ENCODE measurements at regions not wholly inside any gene's neighbourhood (a gene's known extent, or its start where the extent isn't known, plus 50 kb on each side); places are given as distances from the start of the nearest gene placed in this dataset.

DNA sequence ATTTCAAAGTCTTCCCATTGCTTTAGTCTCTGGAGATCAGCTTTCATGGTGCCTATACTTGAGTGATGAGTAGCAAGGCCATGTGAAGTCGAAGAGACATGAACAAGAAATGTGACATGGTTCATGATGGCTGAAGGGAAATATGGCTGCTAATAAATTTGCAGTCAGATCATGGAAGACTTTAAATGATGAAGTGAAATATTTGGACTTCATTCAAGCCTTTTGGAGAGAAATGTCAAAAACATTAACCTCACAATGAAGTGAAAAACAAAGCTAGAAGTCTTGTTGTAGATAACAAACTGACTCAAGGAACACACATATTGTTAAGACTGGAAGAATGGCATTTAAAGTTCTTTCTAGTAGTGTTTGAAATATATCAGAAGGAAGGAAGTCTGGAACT lies 120.3 kb upstream of the CCDC54 start:
- no peak for DNase-seq (ENCODE audit: low read depth in 2 of 2)

DNA sequence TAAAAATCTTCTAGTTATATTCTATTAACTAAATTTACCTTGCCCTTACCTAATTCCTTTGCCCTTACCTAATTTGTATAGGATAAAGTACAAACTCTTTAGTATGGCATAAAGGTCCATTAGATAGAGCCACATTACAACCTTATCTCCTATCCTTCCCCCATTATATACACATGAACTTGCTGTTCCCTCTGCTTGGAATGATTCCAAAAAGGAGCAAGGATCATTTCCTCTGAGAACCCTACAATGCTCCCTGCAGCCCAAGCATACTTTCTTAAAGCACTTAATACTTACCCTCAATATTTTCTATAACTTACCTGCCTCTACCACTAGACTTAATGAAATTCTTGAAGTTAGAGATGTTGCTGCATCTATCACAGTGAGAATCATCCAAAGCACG lies 118.9 kb upstream of the CCDC54 start:
- no peak for DNase-seq (ENCODE audit: low read depth in 2 of 2)

DNA sequence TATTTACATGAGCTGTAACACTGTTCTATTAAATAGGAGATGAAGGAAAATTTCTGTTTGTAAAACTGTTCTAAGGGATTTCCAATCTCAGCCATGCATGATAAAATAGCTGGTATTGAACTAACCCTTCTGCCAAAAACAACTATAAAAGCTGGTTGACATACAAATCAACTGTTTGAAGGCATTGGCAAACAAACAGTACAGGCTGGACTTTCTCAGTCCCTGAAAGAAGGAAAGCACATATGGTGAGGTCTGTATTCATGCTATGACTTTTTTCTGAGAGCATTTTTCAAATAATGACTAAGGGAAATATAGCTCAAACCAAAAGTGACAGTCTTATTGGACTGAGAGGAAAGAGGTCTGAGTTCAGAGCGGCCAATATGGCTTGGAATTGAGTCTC lies 117.0 kb upstream of the CCDC54 start:
- no peak for DNase-seq (ENCODE audit: low read depth in 2 of 2)

DNA sequence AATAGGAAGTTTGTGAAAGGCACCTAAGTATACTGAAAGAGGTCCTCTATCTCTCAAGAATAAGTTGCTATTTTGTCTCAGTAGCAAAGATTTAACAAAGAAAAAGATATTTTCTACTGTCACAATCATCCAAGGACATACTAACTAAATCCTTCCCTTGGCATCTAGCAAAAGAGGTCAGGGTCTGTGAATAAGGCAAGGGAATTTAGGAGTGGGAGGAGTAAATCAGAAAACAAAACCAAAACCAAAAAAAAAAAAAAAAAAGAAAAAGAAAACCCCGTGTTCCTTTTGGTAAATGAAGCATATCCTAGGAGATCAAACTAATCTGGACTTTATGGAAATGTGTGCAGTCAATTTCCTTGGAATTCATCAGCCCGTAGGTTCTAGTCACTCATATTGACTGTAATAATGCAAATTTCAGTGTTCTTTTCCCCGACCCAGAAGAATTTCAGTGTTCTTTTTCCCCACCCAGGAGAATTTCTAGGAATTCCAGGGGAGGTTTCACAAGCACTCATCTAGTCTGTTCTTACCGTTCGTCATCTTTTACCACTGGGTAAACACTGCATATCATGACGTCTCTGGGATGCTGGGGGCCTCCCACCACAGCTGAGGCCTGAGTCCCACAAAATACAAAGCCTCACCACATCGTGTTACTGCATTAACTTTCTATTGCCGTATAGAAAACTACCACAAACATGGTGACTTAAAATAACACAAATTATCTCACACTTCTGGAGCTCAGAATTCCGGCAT lies 113.8 kb upstream of the CCDC54 start:
- DNase-seq (ENCODE audit: low read depth in 2 of 2) = no peak

- no peak for DNase-seq (ENCODE audit: low read depth in 2 of 2)
These were observed 112.4 kb upstream of the CCDC54 start for GRCh38 chr3:107264888-107265287.

- no peak for DNase-seq (ENCODE audit: low read depth in 2 of 2)
These were observed 111.7 kb upstream of the CCDC54 start for GRCh38 chr3:107265526-107265925.

GRCh38 chr3:107268469-107268868 lies 108.8 kb upstream of the CCDC54 start:
- no peak for DNase-seq (ENCODE audit: low read depth in 2 of 2)

DNA sequence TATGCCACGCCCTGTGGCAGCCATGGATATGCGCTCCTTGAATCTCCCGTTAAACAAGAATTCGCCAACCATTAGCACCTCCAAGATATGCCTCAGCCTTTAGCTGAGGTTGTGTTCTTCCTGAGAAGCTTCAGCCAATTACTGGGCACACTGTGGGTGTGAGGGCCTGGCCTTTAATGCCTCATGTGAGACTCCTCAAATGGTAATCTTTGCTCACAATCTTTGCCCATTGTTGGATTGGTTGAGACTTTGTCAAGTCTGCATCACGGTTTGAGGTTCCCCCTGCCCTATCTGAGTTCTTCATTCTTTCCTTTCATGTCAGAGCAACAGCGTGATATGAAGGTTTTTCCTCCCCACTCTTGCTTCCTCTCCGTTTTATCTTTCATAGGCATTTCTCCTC lies 108.1 kb upstream of the CCDC54 start:
- DNase-seq (ENCODE audit: low read depth in 2 of 2) = no peak

DNA sequence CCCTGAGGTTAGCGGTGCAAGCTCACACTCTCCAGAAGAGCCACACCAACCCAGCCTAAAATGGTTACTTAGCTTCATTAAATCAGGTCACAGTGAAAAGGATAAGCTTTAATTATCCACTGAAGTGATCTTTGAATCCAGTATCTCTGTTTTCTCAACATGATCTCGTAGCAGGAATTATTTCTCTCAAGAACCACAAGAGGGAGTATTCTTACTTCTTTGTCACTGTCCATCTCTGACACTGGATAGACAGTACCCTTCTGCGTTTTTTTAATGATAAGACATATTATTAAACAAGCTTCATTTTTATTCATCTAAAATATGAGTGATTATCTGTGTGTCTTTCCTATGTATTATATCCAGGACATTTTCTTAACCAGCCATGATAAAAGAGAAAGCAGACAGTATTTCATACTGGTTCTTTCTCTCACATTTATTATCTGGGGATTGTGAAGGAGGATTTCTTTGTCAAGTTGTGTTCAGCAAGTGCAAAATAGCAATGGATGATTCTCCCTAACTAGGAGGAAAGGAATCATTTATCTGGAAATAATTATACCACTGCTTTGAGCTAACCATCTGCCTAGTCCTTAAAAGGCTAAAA lies 105.4 kb upstream of the CCDC54 start:
- no peak for DNase-seq (ENCODE audit: low read depth in 2 of 2)

- DNase-seq (ENCODE audit: low read depth in 2 of 2) = no peak
These were observed 104.8 kb upstream of the CCDC54 start for GRCh38 chr3:107272471-107272870.

DNA sequence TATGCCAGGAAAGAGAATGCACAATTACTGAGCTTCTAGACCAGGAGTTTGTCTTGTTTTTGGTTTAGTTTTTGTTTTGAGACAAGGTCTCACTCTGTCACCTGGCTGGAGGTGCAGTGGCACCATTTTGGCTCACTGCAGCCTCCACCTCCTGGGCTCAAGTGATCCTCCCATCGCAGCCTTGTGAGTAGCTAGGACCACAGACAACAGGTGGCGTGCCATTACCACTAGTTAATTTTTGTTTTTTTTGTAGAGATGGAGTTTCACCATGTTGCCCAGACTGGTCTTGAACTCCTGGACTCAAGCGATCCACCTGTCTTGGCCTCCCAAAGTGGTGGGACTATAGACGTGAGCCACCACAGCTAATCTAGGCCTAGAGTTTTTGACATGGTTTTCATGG lies 104.4 kb upstream of the CCDC54 start:
- no peak for DNase-seq (ENCODE audit: low read depth in 2 of 2)

DNA sequence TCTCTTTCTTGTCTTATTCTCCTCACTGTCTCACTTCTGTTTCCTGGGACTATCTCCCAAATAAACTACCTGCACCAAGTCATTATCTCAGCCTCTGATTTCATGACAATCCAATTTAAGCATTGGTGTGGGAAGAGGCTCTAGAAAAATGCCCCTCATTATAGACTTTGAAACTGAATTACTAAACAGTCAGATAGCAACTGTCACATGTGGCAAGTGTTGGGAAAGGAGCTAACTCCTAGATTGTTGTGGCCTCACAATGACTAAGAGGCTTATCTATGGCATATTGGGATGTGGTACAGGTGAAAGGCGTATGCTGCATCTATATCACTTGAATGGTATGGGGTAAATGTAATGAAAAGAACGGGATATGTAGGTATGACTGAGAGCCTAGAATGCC lies 103.5 kb upstream of the CCDC54 start:
- no peak for DNase-seq (ENCODE audit: low read depth in 2 of 2)

GRCh38 chr3:107275511-107275910 lies 101.7 kb upstream of the CCDC54 start:
- DNase-seq (ENCODE audit: low read depth in 2 of 2) = no peak

DNA sequence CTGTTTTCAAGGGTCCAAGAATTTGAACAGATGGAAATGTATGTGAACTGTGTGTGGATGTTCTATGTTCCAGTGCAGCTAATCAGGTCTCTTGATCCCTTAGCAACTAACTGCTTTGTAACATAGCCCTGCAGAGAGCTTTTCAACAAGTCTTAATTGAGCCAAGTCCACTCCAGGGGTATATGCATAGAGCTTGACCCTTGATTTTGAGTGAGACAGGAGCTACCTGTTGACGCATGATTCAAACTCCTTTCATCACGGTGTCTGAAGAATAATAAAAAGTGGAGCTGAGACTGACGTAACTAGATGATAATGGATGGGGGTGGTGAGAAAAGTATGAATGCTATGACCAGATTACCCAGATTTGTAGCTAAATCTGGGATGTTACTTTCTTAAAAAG lies 93.3 kb upstream of the CCDC54 start:
- no peak for DNase-seq (ENCODE audit: low read depth in 2 of 2)

GRCh38 chr3:107284612-107285011 lies 92.6 kb upstream of the CCDC54 start:
- no peak for DNase-seq (ENCODE audit: low read depth in 2 of 2)

GRCh38 chr3:107285197-107285596 lies 92.0 kb upstream of the CCDC54 start:
- no peak for DNase-seq (ENCODE audit: low read depth in 2 of 2)

- no peak for DNase-seq (ENCODE audit: low read depth in 2 of 2)
These were observed 87.9 kb upstream of the CCDC54 start for GRCh38 chr3:107289354-107289753.

- no peak for DNase-seq (ENCODE audit: low read depth in 2 of 2)
These were observed 83.1 kb upstream of the CCDC54 start for GRCh38 chr3:107294117-107294516.

- no peak for DNase-seq (ENCODE audit: low read depth in 2 of 2)
These were observed 79.6 kb upstream of the CCDC54 start for GRCh38 chr3:107297597-107297996.

GRCh38 chr3:107307205-107307604 lies 70.0 kb upstream of the CCDC54 start:
- no peak for DNase-seq (ENCODE audit: low read depth in 2 of 2)

DNA sequence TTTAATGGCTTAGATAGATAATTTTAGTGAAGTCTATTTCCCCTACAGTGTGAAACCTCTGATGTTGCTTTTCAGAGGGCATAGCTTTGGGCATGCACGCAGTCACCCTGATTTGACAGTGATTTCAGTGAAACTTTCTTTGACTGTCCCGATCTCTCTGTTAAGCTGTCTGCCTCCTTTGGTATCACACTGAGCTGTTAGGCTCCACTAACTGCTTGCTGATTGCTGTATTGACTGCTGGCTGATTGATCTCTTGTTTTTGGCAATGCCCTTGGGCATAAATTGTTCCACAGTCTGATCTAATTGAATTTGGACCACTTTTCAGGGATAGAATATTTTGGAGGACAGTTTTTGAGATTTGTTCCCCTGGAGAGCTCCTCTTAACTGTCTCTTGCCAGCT lies 68.5 kb upstream of the CCDC54 start:
- no peak for DNase-seq (ENCODE audit: low read depth in 2 of 2)

GRCh38 chr3:107309312-107309711 lies 67.9 kb upstream of the CCDC54 start:
- no peak for DNase-seq (ENCODE audit: low read depth in 2 of 2)

- DNase-seq (ENCODE audit: low read depth in 2 of 2) = no peak
These were observed 63.5 kb upstream of the CCDC54 start for GRCh38 chr3:107313711-107314110.

DNA sequence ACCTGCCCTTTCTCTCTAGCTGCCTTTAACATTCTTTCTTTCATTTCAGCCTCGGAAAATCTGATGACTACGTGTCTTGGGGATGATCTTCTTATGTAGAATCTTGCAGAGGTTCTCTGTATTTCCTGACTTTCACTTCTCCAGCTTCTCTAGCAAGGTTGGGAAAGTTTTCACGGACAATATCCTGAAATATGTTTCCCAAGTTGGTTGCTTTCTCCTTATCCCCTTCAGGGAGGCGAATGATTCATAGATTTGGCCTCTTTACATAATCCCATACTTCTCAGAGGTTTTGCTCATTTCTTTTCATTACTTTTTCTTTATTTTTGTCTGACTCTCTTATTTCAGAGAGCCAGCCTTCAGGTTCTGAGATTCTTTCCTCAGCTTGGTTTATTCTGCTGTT lies 62.1 kb upstream of the CCDC54 start:
- no peak for DNase-seq (ENCODE audit: low read depth in 2 of 2)
